NCI-H2196 (cell line): ENCODE measurements at regions not wholly inside any gene's neighbourhood (a gene's known extent, or its start where the extent isn't known, plus 50 kb on each side); places are given as distances from the start of the nearest gene placed in this dataset.
"Not testable (repeated sequence)": the region's sequence is repeated elsewhere in the genome, so short reads cannot be mapped to it uniquely, and the experiment has no call there.

ENCODE experiments used
- DNase-seq: peaks from one replicate; lab custom pipeline; 2025; ENCODE audit not compliant: unreplicated experiment; lab: John Stamatoyannopoulos, UW

GRCh38 chr6:23828861-23829260, 297.2 kb upstream of the NRSN1 start:
- no peak for DNase-seq

GRCh38 chr6:23841116-23841515, 284.9 kb upstream of the NRSN1 start:
- no peak for DNase-seq

GRCh38 chr6:23842760-23843159, 283.3 kb upstream of the NRSN1 start:
- no peak for DNase-seq

- no peak for DNase-seq
Observed at GRCh38 chr6:23851522-23851921, 274.5 kb upstream of the NRSN1 start.

- not testable (repeated sequence) for DNase-seq
Observed at GRCh38 chr6:23853566-23854133, 272.4 kb upstream of the NRSN1 start.

GRCh38 chr6:23854154-23854553, 271.9 kb upstream of the NRSN1 start:
- not testable (repeated sequence) for DNase-seq

GRCh38 chr6:23855497-23856116, 270.4 kb upstream of the NRSN1 start:
- no peak for DNase-seq

GRCh38 chr6:23870496-23870895, 255.5 kb upstream of the NRSN1 start:
- no peak for DNase-seq

GRCh38 chr6:23873161-23873560, 252.9 kb upstream of the NRSN1 start:
- DNase-seq: no peak

- DNase-seq: no peak
Observed at GRCh38 chr6:23875006-23875405, 251.0 kb upstream of the NRSN1 start.

- DNase-seq: no peak
Observed at GRCh38 chr6:23879816-23880215, 246.2 kb upstream of the NRSN1 start.

GRCh38 chr6:23890543-23891227, 235.3 kb upstream of the NRSN1 start:
- no peak for DNase-seq

GRCh38 chr6:23905133-23905815, 220.7 kb upstream of the NRSN1 start:
- no peak for DNase-seq

- DNase-seq: no peak
Observed at GRCh38 chr6:23910420-23910819, 215.6 kb upstream of the NRSN1 start.

GRCh38 chr6:23927935-23928334, 198.1 kb upstream of the NRSN1 start:
- no peak for DNase-seq

- no peak for DNase-seq
Observed at GRCh38 chr6:23929201-23929600, 196.8 kb upstream of the NRSN1 start.

GRCh38 chr6:23940466-23940865, 185.5 kb upstream of the NRSN1 start:
- no peak for DNase-seq

- no peak for DNase-seq
Observed at GRCh38 chr6:23951691-23952090, 174.3 kb upstream of the NRSN1 start.

GRCh38 chr6:23952245-23952644, 173.8 kb upstream of the NRSN1 start:
- no peak for DNase-seq

GRCh38 chr6:23953976-23954375, 172.0 kb upstream of the NRSN1 start:
- no peak for DNase-seq

- DNase-seq: no peak
Observed at GRCh38 chr6:23957017-23957416, 169.0 kb upstream of the NRSN1 start.

GRCh38 chr6:23964865-23965264, 161.2 kb upstream of the NRSN1 start:
- DNase-seq: no peak
